HEK293T (cell line): ENCODE measurements at regions not wholly inside any gene's neighbourhood (a gene's known extent, or its start where the extent isn't known, plus 50 kb on each side); places are given as distances from the start of the nearest gene placed in this dataset.
"Not testable (repeated sequence)": the region's sequence is repeated elsewhere in the genome, so short reads cannot be mapped to it uniquely, and the experiment has no call there.

Experiments
- CTCF ChIA-PET: fragments of 350-600 bp; formaldehyde crosslinking; extraction: SDS; loops from one replicate; lab custom pipeline; 2021; ENCODE audit warnings: antibody characterized with exemption, inconsistent platforms; lab: Yijun Ruan, JAX
- POLR2A ChIA-PET: fragments of 350-600 bp; formaldehyde crosslinking; extraction: SDS; loops from one replicate; lab custom pipeline; 2020; ENCODE audit warnings: antibody characterized with exemption, inconsistent platforms; lab: Yijun Ruan, JAX
- DNase-seq: peaks from one replicate; pipeline ENCODE4 v3.0.0; 2012; ENCODE audit warnings: mixed read lengths; ENCODE audit errors: extremely low spot score
- ARNT ChIP-seq: fragments of 450-650 bp; IDR thresholded peaks from 2 replicates; pipeline ENCODE4 v1.6.1; 2017; ENCODE audit warnings: mild to moderate bottlenecking
- BHLHE40 ChIP-seq: fragments of 450-650 bp; IDR thresholded peaks from 2 replicates; pipeline ENCODE4 v1.6.1; 2016; ENCODE audit warnings: mild to moderate bottlenecking, moderate library complexity, borderline replicate concordance
- CTBP1 ChIP-seq: fragments of 450-650 bp; IDR thresholded peaks from 2 replicates; pipeline ENCODE4 v1.6.1; 2016; ENCODE audit warnings: borderline replicate concordance
- ELF4 ChIP-seq: fragments of 450-650 bp; IDR thresholded peaks from 2 replicates; pipeline ENCODE4 v1.6.1; 2017; ENCODE audit warnings: antibody characterized with exemption
- FOXA1 ChIP-seq: fragments of 450-650 bp; IDR thresholded peaks from 2 replicates; pipeline ENCODE4 v1.6.1; 2016; ENCODE audit warnings: mild to moderate bottlenecking
- FOXK2 ChIP-seq: fragments of 450-650 bp; IDR thresholded peaks from 2 replicates; pipeline ENCODE4 v1.6.1; 2016; ENCODE audit warnings: mild to moderate bottlenecking
- FOXM1 ChIP-seq: fragments of 450-650 bp; IDR thresholded peaks from 2 replicates; pipeline ENCODE4 v1.6.1; 2017; ENCODE audit warnings: mild to moderate bottlenecking, borderline replicate concordance
- HDGF ChIP-seq: fragments of 450-650 bp; IDR thresholded peaks from 2 replicates; pipeline ENCODE4 v1.6.1; 2017; ENCODE audit warnings: antibody characterized with exemption, borderline replicate concordance
- L3MBTL2 ChIP-seq: fragments of 450-650 bp; conservative IDR thresholded peaks from 2 replicates; pipeline ENCODE4 v1.6.1; 2016; ENCODE audit warnings: mild to moderate bottlenecking
- LEF1 ChIP-seq: fragments of 450-650 bp; IDR thresholded peaks from 2 replicates; pipeline ENCODE4 v1.6.1; 2017; ENCODE audit warnings: mild to moderate bottlenecking, borderline replicate concordance
- NFRKB ChIP-seq: fragments of 450-650 bp; IDR thresholded peaks from 2 replicates; pipeline ENCODE4 v1.6.1; 2016; ENCODE audit warnings: mild to moderate bottlenecking, moderate library complexity
- PKNOX1 ChIP-seq: fragments of 450-650 bp; IDR thresholded peaks from 2 replicates; pipeline ENCODE4 v1.6.1; 2016
- SP1 ChIP-seq: fragments of 450-650 bp; IDR thresholded peaks from 2 replicates; pipeline ENCODE4 v1.6.1; 2017
- SUZ12 ChIP-seq: fragments of 450-650 bp; IDR thresholded peaks from 2 replicates; pipeline ENCODE4 v1.6.1; 2016; ENCODE audit warnings: mild to moderate bottlenecking
- TARDBP ChIP-seq: fragments of 450-650 bp; IDR thresholded peaks from 2 replicates; pipeline ENCODE4 v1.6.1; 2016
- ZNF384 ChIP-seq: fragments of 450-650 bp; IDR thresholded peaks from 2 replicates; pipeline ENCODE4 v1.6.1; 2016

- ChIA-PET POLR2A (no interaction called here), CTCF (interaction anchor here (1.1 kb wide), 1 partner anchor 100 kb away, joined by 3 read pairs; no protein-coding TSS in a partner anchor)
- no peak for TF ChIP-seq HDGF
- no peak for TF ChIP-seq L3MBTL2
- TF ChIP-seq SP1: no peak
- no peak for TF ChIP-seq BHLHE40
- no peak for DNase-seq
Measured at GRCh38 chr4:140227286-140227685, 73.3 kb upstream of the MAML3 start.

DNA sequence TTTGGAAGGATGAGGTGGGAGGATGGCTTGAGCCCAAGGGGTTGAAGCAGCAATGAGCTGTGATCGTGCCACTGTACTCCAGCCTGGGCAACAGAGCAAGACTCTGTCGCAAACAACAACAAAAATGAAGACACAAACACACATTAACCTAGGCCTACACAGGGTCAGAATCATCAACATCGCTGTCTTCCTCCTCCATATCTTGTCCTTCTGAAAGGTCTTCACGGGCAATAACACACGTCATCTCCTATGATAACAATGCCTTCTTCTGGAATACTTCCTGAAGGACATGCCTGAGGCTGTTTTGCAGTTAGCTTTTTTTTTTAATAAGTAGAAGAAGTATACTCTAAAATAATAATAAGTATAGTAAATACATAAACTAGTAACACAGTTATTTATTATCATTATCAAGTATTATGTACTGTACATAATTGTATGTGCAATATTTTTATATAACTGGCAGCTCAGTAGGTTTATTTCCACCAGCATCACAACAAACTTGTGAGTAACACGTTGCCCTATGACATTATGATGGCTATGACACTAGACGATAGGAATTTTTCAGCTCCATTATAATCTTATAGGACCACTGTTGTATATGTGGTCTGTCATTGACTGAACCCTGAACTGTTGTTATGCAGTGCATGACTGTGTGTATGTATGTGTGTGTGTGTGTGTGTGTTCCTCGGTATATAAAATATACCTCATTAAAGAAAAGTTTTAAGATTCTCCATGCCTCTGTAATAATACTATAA, 69.2 kb upstream of the MAML3 start:
- TF ChIP-seq LEF1 (no peak), ARNT (no peak), PKNOX1 (no peak), SP1 (no peak), CTBP1 (no peak), TARDBP (no peak), ZNF384 (no peak), NFRKB (no peak), BHLHE40 (no peak)
- ChIA-PET CTCF (interaction anchor here (0.6 kb wide), 1 partner anchor 37 kb away, joined by 5 read pairs; no protein-coding TSS in a partner anchor), POLR2A (no interaction called here)
- no peak for DNase-seq

DNA sequence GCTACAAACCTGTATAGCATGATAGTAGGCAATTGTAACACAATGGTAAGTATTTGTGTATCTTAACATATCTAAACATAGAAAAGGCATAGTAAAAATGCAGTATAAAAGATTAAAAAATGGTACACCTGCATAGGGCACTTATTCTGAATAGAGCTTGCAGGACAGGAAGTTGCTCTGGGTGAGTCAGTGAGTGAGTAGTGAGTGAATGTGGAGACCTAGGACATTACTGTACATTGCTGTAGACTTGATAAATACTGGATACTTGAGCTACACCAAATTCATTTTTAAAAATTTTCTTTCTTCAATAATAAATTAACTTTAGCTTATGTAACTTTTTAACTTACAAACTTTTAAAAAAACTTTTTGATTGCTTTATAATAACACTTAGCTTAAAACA, 68.2 kb upstream of the MAML3 start:
- no peak for DNase-seq
- TF ChIP-seq ZNF384 (no peak), FOXA1 (no peak), L3MBTL2 (no peak), ARNT (no peak), SP1 (no peak), FOXK2 (no peak), PKNOX1 (no peak), LEF1 (no peak), ELF4 (no peak), HDGF (no peak), FOXM1 (no peak), BHLHE40 (no peak), TARDBP (no peak), CTBP1 (no peak), NFRKB (no peak), SUZ12 (no peak)
- ChIA-PET CTCF (no interaction called here), POLR2A (no interaction called here)

DNA sequence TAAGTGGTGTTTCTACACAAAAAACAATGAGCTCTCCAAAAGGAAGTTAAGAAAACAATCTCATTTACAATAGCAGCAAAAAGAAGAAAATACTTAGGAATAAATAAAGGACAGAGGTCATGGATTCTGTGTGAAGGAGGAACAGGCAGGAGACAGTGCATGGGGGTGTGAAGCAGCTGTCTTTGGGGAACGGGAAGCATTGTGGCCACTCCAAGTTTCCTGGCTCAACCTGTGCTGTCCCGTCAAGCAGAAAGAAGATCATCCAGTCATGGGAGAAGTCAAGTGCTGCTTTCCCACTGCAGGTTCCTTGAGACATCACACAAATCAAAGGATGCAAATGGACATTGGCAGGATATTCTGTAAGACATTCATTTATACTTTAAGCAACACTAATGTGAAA, 66.1 kb upstream of the MAML3 start:
- TF ChIP-seq ARNT (no peak), FOXM1 (no peak), PKNOX1 (no peak), HDGF (no peak), CTBP1 (no peak), TARDBP (no peak)
- CTCF ChIA-PET: no interaction called here
- no peak for DNase-seq
- POLR2A ChIA-PET: no interaction called here

- TF ChIP-seq ARNT (no peak), NFRKB (no peak), CTBP1 (no peak), ELF4 (no peak), FOXM1 (no peak), FOXA1 (no peak), FOXK2 (no peak), PKNOX1 (no peak), SP1 (no peak), L3MBTL2 (no peak), BHLHE40 (no peak), SUZ12 (no peak), LEF1 (no peak), TARDBP (no peak), ZNF384 (no peak), HDGF (no peak)
- DNase-seq: no peak
- ChIA-PET POLR2A (no interaction called here), CTCF (no interaction called here)
Measured at GRCh38 chr4:140219567-140219966, 65.6 kb upstream of the MAML3 start.

DNA sequence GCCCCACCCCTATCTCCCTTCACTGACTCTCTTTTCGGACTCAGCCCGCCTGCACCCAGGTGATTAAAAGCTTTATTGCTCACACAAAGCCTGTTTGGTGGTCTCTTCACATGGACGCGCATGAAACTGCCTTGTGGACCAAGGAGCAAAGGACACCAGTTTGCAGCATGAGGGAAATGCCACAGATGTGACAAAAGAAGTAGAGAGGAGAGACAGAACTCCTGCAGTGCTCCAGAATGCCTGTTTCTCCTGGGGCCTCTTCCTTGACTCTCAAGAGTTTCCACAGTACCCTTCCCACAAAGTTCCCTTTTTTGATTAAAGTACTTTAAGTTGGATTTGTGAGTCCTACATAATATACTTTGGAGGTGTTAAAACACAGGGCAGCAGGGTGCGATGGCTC, 65.1 kb upstream of the MAML3 start:
- POLR2A ChIA-PET, DNase-seq, CTCF ChIA-PET: not testable (repeated sequence)
